CD4-positive, alpha-beta memory T cell (primary cell): ENCODE measurements at regions not wholly inside any gene's neighbourhood (a gene's known extent, or its start where the extent isn't known, plus 50 kb on each side); places are given as distances from the start of the nearest gene placed in this dataset.

Experiments
- CTCF ChIA-PET: fragments of 350-600 bp; sonication (Branson Sonifier 250); formaldehyde crosslinking; loops from one replicate; lab custom pipeline; 2021; ENCODE audit warnings: inconsistent platforms; ENCODE audit not compliant: partially characterized antibody; lab: Charles Lee
- POLR2A ChIA-PET: fragments of 350-600 bp; sonication (Branson Sonifier 250); formaldehyde crosslinking; loops from one replicate; lab custom pipeline; 2021; ENCODE audit not compliant: partially characterized antibody; lab: Charles Lee
- DNase-seq, 5 donors: peaks; one replicate each; pipeline versions ENCODE4 v3.0.0 to v3.0.0-alpha.2; 2020 to 2022; ENCODE audit warnings: mixed read lengths in 1 of 5
- H3K27ac ChIP-seq: one replicate; pipeline ENCODE4 v1.7.0; 2013; ENCODE audit warnings: low read depth, low read length
- H3K27me3 ChIP-seq: 2 replicates; pipeline ENCODE4 v1.7.0; 2013; ENCODE audit warnings: mild to moderate bottlenecking, low read length, moderate library complexity; ENCODE audit not compliant: insufficient read depth
- H3K36me3 ChIP-seq: 2 replicates; pipeline ENCODE4 v1.7.0; 2013; ENCODE audit warnings: mild to moderate bottlenecking, low read length, moderate library complexity; ENCODE audit not compliant: insufficient read depth
- H3K4me1 ChIP-seq: 2 replicates; pipeline ENCODE4 v1.7.0; 2013; ENCODE audit warnings: mild to moderate bottlenecking, low read length, moderate library complexity; ENCODE audit not compliant: insufficient read depth
- H3K4me3 ChIP-seq, 2 donors: one replicate each; pipeline ENCODE4 v1.7.0; 2013; ENCODE audit warnings: low read length in 2 of 2, mild to moderate bottlenecking in 1 of 2
- H3K9me3 ChIP-seq, 2 donors: one replicate each; pipeline ENCODE4 v1.7.0; 2013; ENCODE audit warnings: low read length in 2 of 2, control low read depth in 1 of 2; ENCODE audit not compliant: control insufficient read depth in 1 of 2
- H3K27ac Mint-ChIP-seq, 7 donors: one replicate each; pipeline ENCODE4 v1.8.0; 2020 to 2021; ENCODE audit warnings: mixed read lengths in 7 of 7, mild to moderate bottlenecking in 6 of 7, inconsistent platforms in 3 of 7, moderate library complexity in 3 of 7
- H3K27me3 Mint-ChIP-seq, 2 donors: one replicate each; pipeline ENCODE4 v1.8.0; 2020 to 2021; ENCODE audit warnings: mixed read lengths in 2 of 2
- H3K36me3 Mint-ChIP-seq, 2 donors: one replicate each; pipeline ENCODE4 v1.8.0; 2020 to 2021; ENCODE audit warnings: mixed read lengths in 2 of 2, inconsistent platforms in 1 of 2, mild to moderate bottlenecking in 1 of 2
- H3K4me1 Mint-ChIP-seq, 4 donors: one replicate each; pipeline ENCODE4 v1.8.0; 2020 to 2021; ENCODE audit warnings: mixed read lengths in 4 of 4, mild to moderate bottlenecking in 1 of 4
- H3K4me3 Mint-ChIP-seq, 8 donors: one replicate each; pipeline ENCODE4 v1.8.0; 2020 to 2021; ENCODE audit warnings: mixed read lengths in 8 of 8, mild to moderate bottlenecking in 7 of 8, moderate library complexity in 6 of 8, inconsistent platforms in 3 of 8
- H3K9me3 Mint-ChIP-seq, 8 donors: one replicate each; pipeline ENCODE4 v1.8.0; 2020 to 2021; ENCODE audit warnings: mixed read lengths in 8 of 8, mild to moderate bottlenecking in 5 of 8, inconsistent platforms in 3 of 8, moderate library complexity in 1 of 8
- intact Hi-C: fragments of 100-400 bp; cut with micrococcal nuclease; formaldehyde crosslinking; loops from one replicate; pipeline ENCODE4 v1.15.1; 2023

DNA sequence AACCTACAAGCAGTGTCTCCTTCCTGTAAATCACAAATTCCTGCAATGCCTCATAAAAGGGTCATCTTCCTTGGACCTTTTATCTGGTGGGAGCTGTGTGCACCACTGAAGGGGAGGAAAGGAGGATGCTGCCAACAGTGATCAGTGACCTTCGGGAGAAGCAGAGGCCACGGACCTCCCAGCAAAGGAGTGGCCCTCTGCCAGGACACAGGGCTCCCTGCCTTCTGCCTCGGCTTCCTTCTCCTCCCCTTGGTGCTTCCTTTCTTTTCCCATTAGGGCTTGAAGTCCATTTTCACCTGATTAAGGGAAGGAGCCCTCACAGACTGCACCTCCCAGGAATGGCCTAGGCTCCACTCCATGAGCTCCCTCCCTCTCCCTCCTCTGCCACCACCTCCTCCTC lies 85.3 kb upstream of the ITGA6 start:
- POLR2A ChIA-PET: no interaction called here

DNA sequence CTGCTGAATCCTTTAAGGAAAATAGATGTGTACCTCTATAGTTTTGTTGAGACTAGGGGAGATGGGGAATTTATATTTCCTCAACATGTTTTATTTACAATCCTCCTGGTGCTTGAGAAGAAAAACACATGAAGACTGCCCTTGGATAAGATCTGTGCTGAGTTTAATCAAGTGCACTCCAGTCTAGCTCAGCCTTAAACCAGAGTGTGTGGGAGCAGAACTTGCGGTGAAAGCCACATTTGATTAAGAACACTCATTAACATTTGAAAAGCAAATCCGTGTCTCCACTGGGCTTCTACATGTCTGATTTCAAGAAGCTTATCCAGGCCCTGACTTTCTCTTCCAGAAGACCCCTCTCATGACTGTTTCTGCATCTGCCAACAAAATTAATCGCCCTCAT lies 84.8 kb upstream of the ITGA6 start:
- H3K9me3 Mint-ChIP-seq: peaks cover 0 to 31% (median 17%) of the 10 kb centered on the region in 8 donors
- H3K27me3 Mint-ChIP-seq: no peaks in the 10 kb centered on the region
- intact Hi-C loops: no loop called here
- Histone ChIP-seq H3K27ac (no peak overlapping the region), H3K36me3 (no peaks in the 10 kb centered on the region), H3K4me1 (peaks cover 19% of the 10 kb centered on the region), H3K4me3 (no peak overlapping the region), H3K9me3 (no peaks in the 10 kb centered on the region), H3K27me3 (no peaks in the 10 kb centered on the region)
- H3K4me3 Mint-ChIP-seq: no peak overlapping the region
- ChIA-PET CTCF (interaction anchor here (1.2 to 4.2 kb wide), 2 partner anchors 9 to 119 kb away, joined by 3 to 28 read pairs; no protein-coding TSS in a partner anchor), POLR2A (no interaction called here)
- H3K27ac Mint-ChIP-seq: peak overlapping the region in 2 of 7 donors; percentile 15 to 22
- peaks cover 0 to 7% of the 10 kb centered on the region in 2 donors for H3K36me3 Mint-ChIP-seq
- no peak for DNase-seq
- H3K4me1 Mint-ChIP-seq: peaks cover 18 to 24% (median 22%) of the 10 kb centered on the region in 4 donors

More for the DNA sequence above, 85.3 kb upstream of the ITGA6 start:
- Histone ChIP-seq H3K4me1 (peaks cover 19% of the 10 kb centered on the region), H3K9me3 (no peaks in the 10 kb centered on the region), H3K27me3 (no peaks in the 10 kb centered on the region), H3K27ac (no peak overlapping the region), H3K36me3 (no peaks in the 10 kb centered on the region), H3K4me3 (no peak overlapping the region)
- peaks cover 0 to 2% of the 10 kb centered on the region in 2 donors for H3K36me3 Mint-ChIP-seq
- CTCF ChIA-PET: interaction anchor here (1.2 to 4.2 kb wide), 2 partner anchors 9 to 120 kb away, joined by 3 to 28 read pairs; no protein-coding TSS in a partner anchor
- H3K27me3 Mint-ChIP-seq: no peaks in the 10 kb centered on the region
- H3K4me3 Mint-ChIP-seq: peak overlapping the region in 1 of 8 donors; percentile 39
- DNase-seq: no peak
- peaks cover 18 to 24% (median 22%) of the 10 kb centered on the region in 4 donors for H3K4me1 Mint-ChIP-seq
- peaks cover 0 to 25% (median 13%) of the 10 kb centered on the region in 8 donors for H3K9me3 Mint-ChIP-seq
- intact Hi-C loops: no loop called here
- H3K27ac Mint-ChIP-seq: peak overlapping the region in 1 of 7 donors; percentile 14

DNA sequence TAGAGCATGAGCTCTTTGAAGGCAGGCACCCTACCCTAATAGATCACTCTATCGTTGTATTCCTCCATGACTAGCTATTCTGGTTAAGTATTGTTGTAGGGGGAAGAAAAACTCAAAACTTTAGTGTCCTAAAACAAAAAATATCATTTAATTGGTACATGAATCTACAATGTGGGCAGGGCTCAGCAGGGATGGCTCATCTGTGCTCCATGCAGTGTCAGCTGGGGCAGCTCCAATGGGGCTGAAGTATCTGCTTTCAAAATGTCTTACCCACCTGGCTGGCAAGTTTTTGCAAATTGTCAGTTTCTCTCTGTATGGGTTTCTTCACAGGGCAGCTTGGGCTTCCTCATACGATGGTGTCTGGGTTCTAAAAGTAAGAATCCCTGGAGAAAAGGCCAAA lies 83.2 kb upstream of the ITGA6 start:
- Histone ChIP-seq H3K27ac (no peak overlapping the region), H3K4me1 (peaks cover 17% of the 10 kb centered on the region), H3K4me3 (no peak overlapping the region), H3K27me3 (no peaks in the 10 kb centered on the region), H3K9me3 (no peaks in the 10 kb centered on the region), H3K36me3 (no peaks in the 10 kb centered on the region)
- Mint-ChIP-seq H3K36me3 (peaks cover 0 to 8% of the 10 kb centered on the region in 2 donors), H3K27ac (no peak overlapping the region), H3K4me1 (peaks cover 16 to 21% (median 19%) of the 10 kb centered on the region in 4 donors), H3K27me3 (peaks cover 2% of the 10 kb centered on the region in 2 donors), H3K4me3 (no peak overlapping the region), H3K9me3 (peaks cover 0 to 43% (median 24%) of the 10 kb centered on the region in 8 donors)
- no peak for DNase-seq
- POLR2A ChIA-PET: no interaction called here
- CTCF ChIA-PET: interaction anchor here (0.6 kb wide), 1 partner anchor 17 kb away, joined by 3 read pairs; no protein-coding TSS in a partner anchor
- intact Hi-C loops: no loop called here

DNA sequence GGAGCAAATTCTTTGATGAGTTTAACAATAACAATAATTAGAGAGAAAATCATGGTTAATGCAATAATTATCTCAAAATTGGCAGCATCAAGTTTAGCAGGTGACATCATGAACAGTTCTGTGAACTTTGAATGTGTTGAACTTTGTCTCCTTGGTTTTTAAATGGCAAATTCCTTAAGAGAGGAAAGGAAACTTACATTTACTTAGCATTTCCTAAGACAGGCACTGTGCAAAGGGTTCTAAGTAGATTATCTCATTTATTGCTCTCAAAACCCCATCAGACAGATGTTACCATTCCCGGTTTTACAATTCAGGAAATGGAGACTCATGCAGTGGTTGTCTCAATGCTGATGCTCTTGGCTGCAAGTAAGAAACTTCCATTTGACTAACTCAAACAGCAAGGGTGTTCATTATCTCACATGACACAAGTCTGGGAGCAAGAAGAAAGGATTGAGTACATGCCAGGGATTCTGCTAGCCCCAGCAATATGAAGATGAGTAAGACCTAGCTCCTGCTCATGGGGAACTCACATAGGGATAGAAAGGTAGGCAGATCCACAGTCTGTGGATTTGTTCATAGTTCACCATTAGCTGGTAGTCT lies 81.3 kb upstream of the ITGA6 start:
- ChIA-PET CTCF (interaction anchor here (0.7 kb wide), 1 partner anchor 46 kb away, joined by 3 read pairs; no protein-coding TSS in a partner anchor), POLR2A (no interaction called here)
- H3K27ac ChIP-seq: no peak overlapping the region
- intact Hi-C loops: no loop called here
- H3K36me3 Mint-ChIP-seq: peaks cover 0 to 8% of the 10 kb centered on the region in 2 donors
- H3K4me1 Mint-ChIP-seq: peaks cover under 1 to 6% (median 3%) of the 10 kb centered on the region in 4 donors
- DNase-seq: no peak
- no peak overlapping the region for H3K4me3 ChIP-seq
- peaks cover 2 to 3% of the 10 kb centered on the region in 2 donors for H3K27me3 Mint-ChIP-seq
- H3K4me3 Mint-ChIP-seq: no peak overlapping the region
- no peaks in the 10 kb centered on the region for H3K4me1 ChIP-seq
- H3K36me3 ChIP-seq: no peaks in the 10 kb centered on the region
- no peak overlapping the region for H3K27ac Mint-ChIP-seq
- H3K9me3 Mint-ChIP-seq: peaks cover 0 to 43% (median 24%) of the 10 kb centered on the region in 8 donors
- no peaks in the 10 kb centered on the region for H3K9me3 ChIP-seq
- no peaks in the 10 kb centered on the region for H3K27me3 ChIP-seq

DNA sequence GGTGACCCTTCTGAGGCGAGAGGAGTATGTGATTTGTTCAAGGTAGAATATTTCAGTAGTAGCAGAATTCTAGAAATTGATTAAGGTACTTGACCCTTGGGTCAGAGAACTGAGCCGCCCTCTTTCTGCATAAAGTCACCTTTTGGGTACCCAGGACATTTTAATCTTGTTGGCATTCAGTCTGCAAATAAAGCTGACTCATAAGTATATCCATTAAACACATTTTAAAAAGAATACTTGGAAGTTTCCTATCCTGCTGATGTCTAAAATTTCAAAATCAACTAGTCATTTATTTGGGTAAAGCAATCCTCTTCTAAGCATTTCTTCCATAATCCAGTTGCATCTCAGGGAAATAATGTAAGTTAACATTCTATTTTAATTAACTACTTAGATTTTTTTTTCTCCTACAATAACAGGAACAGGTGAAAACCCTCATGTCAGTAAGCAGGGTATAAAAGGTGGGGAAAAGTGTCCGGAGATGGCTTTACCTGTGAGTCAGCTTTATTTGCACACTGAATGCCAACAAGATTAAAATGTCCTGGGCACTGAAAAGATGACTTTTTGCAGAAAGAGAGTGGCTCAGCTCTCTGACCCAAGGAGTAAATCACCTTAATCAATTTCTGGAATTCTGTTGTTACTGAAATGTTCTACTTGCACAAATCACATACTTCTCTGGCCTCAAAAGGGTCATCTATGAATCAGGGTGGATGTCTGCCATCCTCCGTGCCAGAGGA lies 78.7 kb upstream of the ITGA6 start:
- Histone ChIP-seq H3K4me1 (no peaks in the 10 kb centered on the region), H3K36me3 (no peaks in the 10 kb centered on the region), H3K27me3 (no peaks in the 10 kb centered on the region), H3K4me3 (no peak overlapping the region), H3K27ac (no peak overlapping the region), H3K9me3 (no peaks in the 10 kb centered on the region)
- no peak for DNase-seq
- Mint-ChIP-seq H3K9me3 (peaks cover 0 to 40% (median 21%) of the 10 kb centered on the region in 8 donors), H3K36me3 (peaks cover 0 to 8% of the 10 kb centered on the region in 2 donors), H3K27me3 (peaks cover 2 to 3% of the 10 kb centered on the region in 2 donors), H3K4me1 (no peaks in the 10 kb centered on the region), H3K4me3 (no peak overlapping the region), H3K27ac (no peak overlapping the region)
- intact Hi-C loops: no loop called here
- ChIA-PET CTCF (no interaction called here), POLR2A (no interaction called here)

DNA sequence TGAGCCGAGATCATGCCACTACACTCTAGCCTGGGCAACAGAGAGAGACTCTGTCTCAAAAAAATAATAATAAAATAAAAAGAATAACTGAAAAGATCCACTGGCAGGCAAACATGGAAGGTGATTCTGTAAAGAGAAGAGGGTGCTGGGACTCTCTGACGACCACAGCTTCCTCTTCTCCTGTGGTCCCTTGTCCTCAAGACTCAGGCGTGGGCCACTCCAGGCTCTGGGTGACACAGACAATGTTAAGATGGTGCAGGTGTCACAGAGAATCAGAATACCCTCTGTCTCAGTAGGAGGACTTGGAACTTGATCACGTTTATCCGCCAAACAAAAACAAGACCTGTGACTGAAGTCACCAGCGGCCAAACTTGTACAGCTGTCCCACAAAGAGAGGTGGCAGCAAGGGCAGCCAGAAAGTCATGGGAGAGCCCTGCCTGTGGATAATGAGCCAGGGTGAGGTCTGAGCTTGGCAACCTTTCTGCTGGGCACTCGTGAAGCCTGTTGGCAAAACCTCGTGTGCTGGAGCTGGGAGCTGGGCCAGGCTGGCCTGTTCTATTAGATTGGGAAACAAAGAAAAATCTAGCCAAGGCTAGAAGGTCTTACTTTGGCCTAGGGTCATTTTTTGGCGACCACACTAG lies 76.4 kb upstream of the ITGA6 start:
- Histone ChIP-seq H3K27me3 (no peaks in the 10 kb centered on the region), H3K36me3 (no peaks in the 10 kb centered on the region), H3K27ac (no peak overlapping the region), H3K4me3 (no peak overlapping the region), H3K9me3 (no peaks in the 10 kb centered on the region), H3K4me1 (no peaks in the 10 kb centered on the region)
- ChIA-PET CTCF (interaction anchor here (1.0 kb wide), 1 partner anchor 9 kb away, joined by 3 read pairs; no protein-coding TSS in a partner anchor), POLR2A (no interaction called here)
- no peak overlapping the region for H3K27ac Mint-ChIP-seq
- no peaks in the 10 kb centered on the region for H3K4me1 Mint-ChIP-seq
- intact Hi-C loops: no loop called here
- H3K9me3 Mint-ChIP-seq: peaks cover 0 to 26% (median 15%) of the 10 kb centered on the region in 8 donors
- no peak for DNase-seq
- H3K4me3 Mint-ChIP-seq: no peak overlapping the region
- H3K27me3 Mint-ChIP-seq: peaks cover 2 to 3% of the 10 kb centered on the region in 2 donors
- peaks cover 0 to 8% of the 10 kb centered on the region in 2 donors for H3K36me3 Mint-ChIP-seq

DNA sequence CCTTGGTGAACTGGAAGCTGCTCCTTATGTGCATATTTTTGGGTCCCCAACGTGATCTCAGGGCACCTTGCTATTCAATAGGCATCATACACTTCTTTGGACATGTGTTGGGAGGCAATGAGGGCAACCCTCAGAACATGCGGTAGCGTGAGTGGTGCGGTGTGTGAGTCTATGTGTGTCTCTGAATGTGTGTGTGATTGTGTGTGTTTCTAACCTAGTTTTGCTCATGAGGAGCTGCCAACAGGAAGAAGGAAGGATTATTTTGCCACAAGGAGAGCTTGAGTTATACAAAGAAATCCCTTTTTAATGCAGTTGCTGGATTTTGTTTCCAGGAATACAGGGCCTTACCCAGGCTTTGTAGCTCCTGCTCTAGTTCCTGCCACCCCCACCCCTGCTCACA lies 75.8 kb upstream of the ITGA6 start:
- ChIA-PET CTCF (interaction anchor here (1.0 kb wide), 1 partner anchor 10 kb away, joined by 3 read pairs; no protein-coding TSS in a partner anchor), POLR2A (no interaction called here)
- H3K36me3 ChIP-seq: no peaks in the 10 kb centered on the region
- H3K27ac ChIP-seq: no peak overlapping the region
- intact Hi-C loops: no loop called here
- H3K4me1 ChIP-seq: no peaks in the 10 kb centered on the region
- Mint-ChIP-seq H3K36me3 (peaks cover 0 to 8% of the 10 kb centered on the region in 2 donors), H3K9me3 (peaks cover 0 to 22% (median 12%) of the 10 kb centered on the region in 8 donors), H3K4me3 (no peak overlapping the region), H3K27ac (peak overlapping the region in 1 of 7 donors; percentile 49), H3K4me1 (no peaks in the 10 kb centered on the region), H3K27me3 (peaks cover 2 to 3% of the 10 kb centered on the region in 2 donors)
- H3K4me3 ChIP-seq: no peak overlapping the region
- H3K9me3 ChIP-seq: no peaks in the 10 kb centered on the region
- no peak for DNase-seq
- H3K27me3 ChIP-seq: no peaks in the 10 kb centered on the region
